ENCODE measurements at regions not wholly inside any gene's neighbourhood (a gene's known extent, or its start where the extent isn't known, plus 50 kb on each side); places are given as distances from the start of the nearest gene placed in this dataset.

- Mint-ChIP-seq H3K27me3 (ENCODE audit: low read depth) (no peaks in the 10 kb centered on the region), H3K4me3 (no peak overlapping the region), H3K27ac (no peak overlapping the region), H3K4me1 (peaks cover 5% of the 10 kb centered on the region), H3K36me3 (no peaks in the 10 kb centered on the region), H3K9me3 (no peaks in the 10 kb centered on the region)
- ChIA-PET CTCF (no interaction called here), POLR2A (no interaction called here)
- no peak for DNase-seq (ENCODE audit: low spot score)
- ATAC-seq: no peak
- TF ChIP-seq SMAD4 (CRISPR knock-in tag; IDR thresholded peaks at IDR 0.05): no peak
- no peak for TF ChIP-seq FOXP1 (CRISPR knock-in tag; IDR thresholded peaks at IDR 0.05; ENCODE audit: borderline replicate concordance)
- TF ChIP-seq HMGXB4 (CRISPR knock-in tag; IDR thresholded peaks at IDR 0.05): no peak
- no peak for TF ChIP-seq ESRRA (CRISPR knock-in tag; IDR thresholded peaks at IDR 0.05; ENCODE audit: borderline replicate concordance)
- no peak for TF ChIP-seq RORB (CRISPR knock-in tag; IDR thresholded peaks at IDR 0.05)
- TF ChIP-seq ZBTB43 (CRISPR knock-in tag; IDR thresholded peaks at IDR 0.05): no peak
- no peak for TF ChIP-seq E2F5 (CRISPR knock-in tag; IDR thresholded peaks at IDR 0.05)
- no peak for TF ChIP-seq SOX15 (CRISPR knock-in tag; IDR thresholded peaks at IDR 0.05)
- no peak for TF ChIP-seq CDX4 (CRISPR knock-in tag; IDR thresholded peaks at IDR 0.05; ENCODE audit: borderline replicate concordance)
- no peak for TF ChIP-seq ZBTB21 (CRISPR knock-in tag; IDR thresholded peaks at IDR 0.05; ENCODE audit: borderline replicate concordance)
- no peak for TF ChIP-seq IRF2 (CRISPR knock-in tag; IDR thresholded peaks at IDR 0.05; ENCODE audit: borderline replicate concordance, low read depth)
Measured at GRCh38 chr7:124550036-124550435, 215.6 kb downstream of the GPR37 start.

- H3K4me1 Mint-ChIP-seq: 0 out of 2 replicates have a peak, but pooled peaks cover 3% of the 10 kb centered on the region
Measured at GRCh38 chr7:124542476-124542875, 223.1 kb downstream of the GPR37 start.

More at GRCh38 chr7:124542476-124542875, 223.1 kb downstream of the GPR37 start:
- Mint-ChIP-seq H3K4me3 (no peak overlapping the region), H3K27me3 (ENCODE audit: low read depth) (no peaks in the 10 kb centered on the region), H3K9me3 (no peaks in the 10 kb centered on the region), H3K36me3 (no peaks in the 10 kb centered on the region), H3K27ac (no peak overlapping the region)
- ATAC-seq (no peak), DNase-seq (ENCODE audit: low spot score) (no peak)
- ChIA-PET CTCF (no interaction called here), POLR2A (no interaction called here)
- TF ChIP-seq ZNF121 (CRISPR knock-in tag; IDR thresholded peaks at IDR 0.05) (no peak), CDX4 (CRISPR knock-in tag; IDR thresholded peaks at IDR 0.05; ENCODE audit: borderline replicate concordance) (no peak), SP1 (CRISPR knock-in tag; conservative IDR thresholded peaks at IDR 0.05) (no peak), CTCF (IDR thresholded peaks at IDR 0.05) (no peak), NR3C1 (CRISPR knock-in tag; conservative IDR thresholded peaks at IDR 0.05; ENCODE audit: low read depth) (no peak)

Measured in WTC11 (cell line).